Psoas muscle (tissue), 7 donors: ENCODE measurements at regions not wholly inside any gene's neighbourhood (a gene's known extent, or its start where the extent isn't known, plus 50 kb on each side); places are given as distances from the start of the nearest gene placed in this dataset.
A peak's percentile ranks its signal among the peaks of the same experiment; 100 is the strongest.
"Not testable (repeated sequence)": the region's sequence is repeated elsewhere in the genome, so short reads cannot be mapped to it uniquely, and the experiment has no call there.

Source experiments
- ATAC-seq, 4 donors: fragments of 200-7000 bp; cut with Tn5 transposase; one replicate each; pipeline ENCODE4 v1.9.1; 2020; ENCODE audit warnings: moderate library complexity in 3 of 4, mild to moderate bottlenecking in 2 of 4
- DNase-seq, 2 donors: peaks; one replicate each; pipeline ENCODE4 v3.0.0-alpha.2; 2020
- H3K27ac ChIP-seq: fragments of 200-600 bp; one replicate; pipeline ENCODE4 v1.8.0; 2022
- H3K27me3 ChIP-seq, 3 donors: fragments of 200-600 bp in 1 of 3; one replicate each; pipeline versions ENCODE4 v1.6.1 to v1.8.0; 2013 to 2022; ENCODE audit warnings: low read length in 2 of 3, mild to moderate bottlenecking in 2 of 3, moderate library complexity in 1 of 3; ENCODE audit not compliant: insufficient read depth in 3 of 3
- H3K36me3 ChIP-seq, 2 donors: fragments of 200-600 bp in 1 of 2; one replicate each; pipeline versions ENCODE4 v1.6.1 to v1.8.0; 2013 to 2022; ENCODE audit warnings: low read depth in 1 of 2, mild to moderate bottlenecking in 1 of 2, moderate library complexity in 1 of 2; ENCODE audit not compliant: insufficient read depth in 1 of 2
- H3K4me1 ChIP-seq: fragments of 200-600 bp; one replicate; pipeline ENCODE4 v1.8.0; 2022
- H3K4me3 ChIP-seq: fragments of 200-600 bp; one replicate; pipeline ENCODE4 v1.8.0; 2022; ENCODE audit warnings: mild to moderate bottlenecking
- H3K9me3 ChIP-seq: fragments of 200-600 bp; one replicate; pipeline ENCODE4 v1.8.0; 2022
- WGBS, 3 donors: extraction: QIAGEN DNeasy Blood & Tissue Kit; methylation state at CpG; one replicate each; pipeline versions ENCODE4 v1.1.6 to v1.1.7; 2013; 5-methylcytosine and 5-hydroxymethylcytosine counted together
- intact Hi-C, 2 donors: fragments of 100-400 bp; cut with DNase I; formaldehyde crosslinking; loops; one replicate each; pipeline versions ENCODE4 v1.11.0 to v1.14.2; 2022
- TF ChIP-seq, protein P1 (sequence below): fragments of 200-600 bp; IDR thresholded peaks from one replicate; pipeline ENCODE4 v1.8.0; 2022; ENCODE audit warnings: antibody characterized with exemption
- donor health status: healthy with polysubstance abuse.
- donor health status: DM: no; HTN: no; CAD: no; lungs with moderate emphysema.
- donor health status: Bipolar disorder and iron deficiency.
- donor health status: healthy.
- donor health status: DM: yes; HTN: yes; CAD: no.
- donor health status: DM: no; HTN: no; CAD: no.
- donor health status: DM: yes; HTN: yes; CAD: no.

DNA sequence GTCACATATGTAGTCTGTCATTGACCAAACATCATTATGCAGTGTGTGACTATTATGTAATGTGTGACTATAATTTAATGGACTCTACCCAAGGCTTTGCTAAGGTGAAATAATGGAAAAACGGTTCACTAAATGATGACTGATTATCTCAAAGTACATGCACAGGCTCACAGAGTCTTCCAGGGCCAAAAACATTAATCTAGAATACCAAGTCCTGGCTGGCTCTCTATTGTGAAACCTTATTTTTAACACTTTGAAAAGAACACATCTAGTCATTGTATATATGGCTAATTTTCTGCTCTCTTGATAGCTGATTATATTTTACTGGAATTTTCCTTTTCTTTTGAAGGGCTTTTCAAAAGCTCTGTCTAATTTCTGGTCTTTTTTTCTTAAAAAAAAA lies 102.9 kb upstream of the THUMPD2 start:
- WGBS, 3 donors, result 45 to 56% (median 46%) methylated on average over 1 of the region's 1 CpG
- Histone ChIP-seq H3K9me3 (no peaks in the 10 kb centered on the region), H3K36me3 (no peaks in the 10 kb centered on the region), H3K4me1 (no peaks in the 10 kb centered on the region), H3K27me3 (no peaks in the 10 kb centered on the region), H3K4me3 (no peak overlapping the region), H3K27ac (no peak overlapping the region)
- DNase-seq (no peak), ATAC-seq (no peak)
- intact Hi-C loops, result no loop called here
- TF ChIP-seq, protein P1, sequence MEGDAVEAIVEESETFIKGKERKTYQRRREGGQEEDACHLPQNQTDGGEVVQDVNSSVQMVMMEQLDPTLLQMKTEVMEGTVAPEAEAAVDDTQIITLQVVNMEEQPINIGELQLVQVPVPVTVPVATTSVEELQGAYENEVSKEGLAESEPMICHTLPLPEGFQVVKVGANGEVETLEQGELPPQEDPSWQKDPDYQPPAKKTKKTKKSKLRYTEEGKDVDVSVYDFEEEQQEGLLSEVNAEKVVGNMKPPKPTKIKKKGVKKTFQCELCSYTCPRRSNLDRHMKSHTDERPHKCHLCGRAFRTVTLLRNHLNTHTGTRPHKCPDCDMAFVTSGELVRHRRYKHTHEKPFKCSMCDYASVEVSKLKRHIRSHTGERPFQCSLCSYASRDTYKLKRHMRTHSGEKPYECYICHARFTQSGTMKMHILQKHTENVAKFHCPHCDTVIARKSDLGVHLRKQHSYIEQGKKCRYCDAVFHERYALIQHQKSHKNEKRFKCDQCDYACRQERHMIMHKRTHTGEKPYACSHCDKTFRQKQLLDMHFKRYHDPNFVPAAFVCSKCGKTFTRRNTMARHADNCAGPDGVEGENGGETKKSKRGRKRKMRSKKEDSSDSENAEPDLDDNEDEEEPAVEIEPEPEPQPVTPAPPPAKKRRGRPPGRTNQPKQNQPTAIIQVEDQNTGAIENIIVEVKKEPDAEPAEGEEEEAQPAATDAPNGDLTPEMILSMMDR, result no peak

DNA sequence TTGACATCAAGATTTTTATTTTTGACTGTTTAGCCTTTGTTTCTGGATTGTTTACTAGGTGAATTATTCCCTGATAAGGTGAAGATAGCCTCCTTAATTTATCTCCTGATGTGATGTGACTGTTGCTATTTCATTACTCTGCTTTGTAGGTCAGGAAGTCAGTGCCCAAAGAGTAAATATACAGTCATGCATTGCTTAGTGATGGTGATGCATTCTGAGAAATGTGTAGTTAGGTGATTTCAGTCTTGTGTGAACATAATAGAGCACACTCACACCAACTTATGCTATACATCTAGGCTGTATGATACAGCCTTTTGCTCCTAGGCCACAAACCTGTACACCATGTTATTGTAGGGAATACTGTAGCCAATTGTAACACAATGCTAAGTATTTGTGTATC lies 102.4 kb upstream of the THUMPD2 start:
- Histone ChIP-seq H3K4me3 (no peak overlapping the region), H3K27me3 (no peaks in the 10 kb centered on the region), H3K9me3 (no peaks in the 10 kb centered on the region), H3K4me1 (no peaks in the 10 kb centered on the region), H3K27ac (no peak overlapping the region), H3K36me3 (no peaks in the 10 kb centered on the region)
- ATAC-seq (no peak), DNase-seq (no peak)
- intact Hi-C loops, result no loop called here
- TF ChIP-seq, protein P1, result no peak

GRCh38 chr2:39879001-39879400 lies 99.9 kb upstream of the THUMPD2 start:
- H3K4me3 ChIP-seq, DNase-seq, H3K27ac ChIP-seq, ATAC-seq, intact Hi-C loops, H3K9me3 ChIP-seq, H3K27me3 ChIP-seq, H3K36me3 ChIP-seq, H3K4me1 ChIP-seq: not testable (repeated sequence)
- 88 to 95% (median 90%) methylated on average over 2 of the region's 2 CpGs for WGBS, 3 donors

DNA sequence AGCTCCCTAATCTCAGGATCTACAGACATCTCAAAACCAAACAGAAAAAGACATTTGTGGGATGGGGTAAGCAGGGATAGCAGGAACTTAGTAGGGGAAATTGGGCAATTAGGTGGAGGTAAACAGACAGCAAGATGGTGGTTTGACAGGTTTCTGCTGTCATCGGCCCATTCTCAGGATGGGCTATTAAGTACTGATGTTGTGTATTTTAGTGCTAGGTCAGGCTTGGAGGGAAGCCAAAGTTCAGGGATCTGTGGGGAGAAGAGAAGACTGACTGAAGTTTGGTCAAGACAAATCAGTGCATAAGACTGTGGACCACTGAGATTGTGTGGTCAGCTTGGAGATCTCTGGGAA lies 96.8 kb upstream of the THUMPD2 start:
- WGBS, 3 donors, result 76 to 81% (median 78%) methylated on average over 1 of the region's 1 CpG
- no peak for ATAC-seq

GRCh38 chr2:39875182-39875913 lies 96.3 kb upstream of the THUMPD2 start:
- TF ChIP-seq, protein P1, result no peak
- Histone ChIP-seq H3K36me3 (no peaks in the 10 kb centered on the region), H3K4me3 (no peak overlapping the region), H3K27me3 (no peaks in the 10 kb centered on the region), H3K9me3 (no peaks in the 10 kb centered on the region), H3K4me1 (no peaks in the 10 kb centered on the region), H3K27ac (no peak overlapping the region)
- DNase-seq (peak in 1 of 2 donors; percentile 20), ATAC-seq (peak in 3 of 4 donors; percentile 49 to 68 (median 62))
- WGBS, 3 donors, result 23 to 41% (median 31%) methylated on average over 5 of the region's 5 CpGs
- intact Hi-C loops, result no loop called here

More for the DNA sequence above, 96.8 kb upstream of the THUMPD2 start:
- H3K27me3 ChIP-seq, result no peaks in the 10 kb centered on the region
- H3K9me3 ChIP-seq, result no peaks in the 10 kb centered on the region
- no peak overlapping the region for H3K27ac ChIP-seq
- DNase-seq, result no peak
- TF ChIP-seq, protein P1, result no peak
- intact Hi-C loops, result no loop called here
- no peaks in the 10 kb centered on the region for H3K36me3 ChIP-seq
- H3K4me3 ChIP-seq, result no peak overlapping the region
- no peaks in the 10 kb centered on the region for H3K4me1 ChIP-seq
